ENCODE measurements at regions not wholly inside any gene's neighbourhood (a gene's known extent, or its start where the extent isn't known, plus 50 kb on each side); places are given as distances from the start of the nearest gene placed in this dataset.

DNA sequence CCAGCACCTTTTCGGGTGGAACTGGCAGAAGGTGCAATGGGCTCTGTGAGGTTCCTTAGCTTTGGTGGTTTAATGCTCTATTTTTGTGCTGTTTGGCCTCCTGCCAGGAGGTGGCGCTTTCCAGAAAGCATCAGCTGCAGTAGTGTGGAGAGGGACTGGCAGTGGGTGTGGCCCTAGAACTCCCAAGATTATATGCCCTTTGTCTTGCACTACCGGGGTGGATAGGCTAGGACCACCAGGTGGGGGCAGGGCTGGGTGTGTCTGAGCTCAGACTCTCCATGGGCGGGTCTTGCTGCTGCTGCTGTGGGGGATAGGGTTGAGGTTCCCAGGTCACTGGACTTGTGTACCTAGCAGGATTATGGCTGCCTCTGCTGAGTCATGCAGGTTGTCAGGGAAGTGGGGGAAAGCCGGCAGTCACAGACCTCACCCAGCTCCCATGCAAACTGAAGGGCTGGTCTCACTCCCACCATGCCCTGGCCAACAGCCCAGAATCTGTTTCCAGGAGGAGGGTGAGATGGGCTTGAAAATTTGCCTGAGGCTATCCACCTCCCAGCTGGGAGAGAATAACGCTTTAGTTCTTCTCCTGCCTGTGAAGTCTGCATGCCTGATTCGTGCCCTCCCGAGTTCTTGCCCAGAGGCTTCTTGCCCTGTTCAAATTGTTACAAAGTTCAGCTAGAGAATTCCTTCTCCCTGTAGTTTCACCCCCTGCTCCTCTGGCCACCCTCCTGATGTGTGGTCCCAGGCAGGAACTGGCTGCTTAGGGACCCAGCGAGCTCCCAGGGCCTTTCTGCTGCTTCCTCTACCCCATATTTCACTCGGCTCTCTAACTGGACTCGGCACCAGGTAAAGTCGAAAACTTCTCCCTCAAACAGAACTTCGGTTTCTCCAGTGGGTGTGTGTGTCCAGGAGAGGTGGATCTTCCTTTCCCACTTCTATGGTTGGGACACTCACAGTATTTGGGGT is 76.5 kb upstream of the BTG3 start (continued):
- no peak for TF ChIP-seq KDM5B (IDR thresholded peaks at IDR 0.05; ENCODE audit: insufficient replicate concordance, low read depth, low read length)
- TF ChIP-seq, protein P1, sequence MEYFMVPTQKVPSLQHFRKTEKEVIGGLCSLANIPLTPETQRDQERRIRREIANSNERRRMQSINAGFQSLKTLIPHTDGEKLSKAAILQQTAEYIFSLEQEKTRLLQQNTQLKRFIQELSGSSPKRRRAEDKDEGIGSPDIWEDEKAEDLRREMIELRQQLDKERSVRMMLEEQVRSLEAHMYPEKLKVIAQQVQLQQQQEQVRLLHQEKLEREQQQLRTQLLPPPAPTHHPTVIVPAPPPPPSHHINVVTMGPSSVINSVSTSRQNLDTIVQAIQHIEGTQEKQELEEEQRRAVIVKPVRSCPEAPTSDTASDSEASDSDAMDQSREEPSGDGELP (CRISPR knock-in tag; IDR thresholded peaks at IDR 0.05; ENCODE audit: borderline replicate concordance) = peak; percentile 66
- TF ChIP-seq RBM34 (IDR thresholded peaks at IDR 0.05; ENCODE audit: borderline replicate concordance, insufficient read depth, low read length) = no peak
- no peak for TF ChIP-seq ZNF695 (CRISPR knock-in tag; IDR thresholded peaks at IDR 0.05)
- no peak for TF ChIP-seq ZKSCAN1 (IDR thresholded peaks at IDR 0.05; ENCODE audit: low read depth, low read length)
- no peak for TF ChIP-seq ZNF212 (CRISPR knock-in tag; IDR thresholded peaks at IDR 0.05)
- TF ChIP-seq, protein P2, sequence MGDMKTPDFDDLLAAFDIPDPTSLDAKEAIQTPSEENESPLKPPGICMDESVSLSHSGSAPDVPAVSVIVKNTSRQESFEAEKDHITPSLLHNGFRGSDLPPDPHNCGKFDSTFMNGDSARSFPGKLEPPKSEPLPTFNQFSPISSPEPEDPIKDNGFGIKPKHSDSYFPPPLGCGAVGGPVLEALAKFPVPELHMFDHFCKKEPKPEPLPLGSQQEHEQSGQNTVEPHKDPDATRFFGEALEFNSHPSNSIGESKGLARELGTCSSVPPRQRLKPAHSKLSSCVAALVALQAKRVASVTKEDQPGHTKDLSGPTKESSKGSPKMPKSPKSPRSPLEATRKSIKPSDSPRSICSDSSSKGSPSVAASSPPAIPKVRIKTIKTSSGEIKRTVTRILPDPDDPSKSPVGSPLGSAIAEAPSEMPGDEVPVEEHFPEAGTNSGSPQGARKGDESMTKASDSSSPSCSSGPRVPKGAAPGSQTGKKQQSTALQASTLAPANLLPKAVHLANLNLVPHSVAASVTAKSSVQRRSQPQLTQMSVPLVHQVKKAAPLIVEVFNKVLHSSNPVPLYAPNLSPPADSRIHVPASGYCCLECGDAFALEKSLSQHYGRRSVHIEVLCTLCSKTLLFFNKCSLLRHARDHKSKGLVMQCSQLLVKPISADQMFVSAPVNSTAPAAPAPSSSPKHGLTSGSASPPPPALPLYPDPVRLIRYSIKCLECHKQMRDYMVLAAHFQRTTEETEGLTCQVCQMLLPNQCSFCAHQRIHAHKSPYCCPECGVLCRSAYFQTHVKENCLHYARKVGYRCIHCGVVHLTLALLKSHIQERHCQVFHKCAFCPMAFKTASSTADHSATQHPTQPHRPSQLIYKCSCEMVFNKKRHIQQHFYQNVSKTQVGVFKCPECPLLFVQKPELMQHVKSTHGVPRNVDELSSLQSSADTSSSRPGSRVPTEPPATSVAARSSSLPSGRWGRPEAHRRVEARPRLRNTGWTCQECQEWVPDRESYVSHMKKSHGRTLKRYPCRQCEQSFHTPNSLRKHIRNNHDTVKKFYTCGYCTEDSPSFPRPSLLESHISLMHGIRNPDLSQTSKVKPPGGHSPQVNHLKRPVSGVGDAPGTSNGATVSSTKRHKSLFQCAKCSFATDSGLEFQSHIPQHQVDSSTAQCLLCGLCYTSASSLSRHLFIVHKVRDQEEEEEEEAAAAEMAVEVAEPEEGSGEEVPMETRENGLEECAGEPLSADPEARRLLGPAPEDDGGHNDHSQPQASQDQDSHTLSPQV (IDR thresholded peaks at IDR 0.05) = 0 out of 2 replicates have a peak, but pooled peaks have one; percentile 16
- TF ChIP-seq, protein P3, sequence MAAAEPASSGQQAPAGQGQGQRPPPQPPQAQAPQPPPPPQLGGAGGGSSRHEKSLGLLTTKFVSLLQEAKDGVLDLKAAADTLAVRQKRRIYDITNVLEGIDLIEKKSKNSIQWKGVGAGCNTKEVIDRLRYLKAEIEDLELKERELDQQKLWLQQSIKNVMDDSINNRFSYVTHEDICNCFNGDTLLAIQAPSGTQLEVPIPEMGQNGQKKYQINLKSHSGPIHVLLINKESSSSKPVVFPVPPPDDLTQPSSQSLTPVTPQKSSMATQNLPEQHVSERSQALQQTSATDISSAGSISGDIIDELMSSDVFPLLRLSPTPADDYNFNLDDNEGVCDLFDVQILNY (CRISPR knock-in tag; IDR thresholded peaks at IDR 0.05) = no peak
- 0 out of 2 replicates have a peak, but pooled peaks have one; percentile 31 for TF ChIP-seq ARID1B (IDR thresholded peaks at IDR 0.05)
- TF ChIP-seq, protein P4, sequence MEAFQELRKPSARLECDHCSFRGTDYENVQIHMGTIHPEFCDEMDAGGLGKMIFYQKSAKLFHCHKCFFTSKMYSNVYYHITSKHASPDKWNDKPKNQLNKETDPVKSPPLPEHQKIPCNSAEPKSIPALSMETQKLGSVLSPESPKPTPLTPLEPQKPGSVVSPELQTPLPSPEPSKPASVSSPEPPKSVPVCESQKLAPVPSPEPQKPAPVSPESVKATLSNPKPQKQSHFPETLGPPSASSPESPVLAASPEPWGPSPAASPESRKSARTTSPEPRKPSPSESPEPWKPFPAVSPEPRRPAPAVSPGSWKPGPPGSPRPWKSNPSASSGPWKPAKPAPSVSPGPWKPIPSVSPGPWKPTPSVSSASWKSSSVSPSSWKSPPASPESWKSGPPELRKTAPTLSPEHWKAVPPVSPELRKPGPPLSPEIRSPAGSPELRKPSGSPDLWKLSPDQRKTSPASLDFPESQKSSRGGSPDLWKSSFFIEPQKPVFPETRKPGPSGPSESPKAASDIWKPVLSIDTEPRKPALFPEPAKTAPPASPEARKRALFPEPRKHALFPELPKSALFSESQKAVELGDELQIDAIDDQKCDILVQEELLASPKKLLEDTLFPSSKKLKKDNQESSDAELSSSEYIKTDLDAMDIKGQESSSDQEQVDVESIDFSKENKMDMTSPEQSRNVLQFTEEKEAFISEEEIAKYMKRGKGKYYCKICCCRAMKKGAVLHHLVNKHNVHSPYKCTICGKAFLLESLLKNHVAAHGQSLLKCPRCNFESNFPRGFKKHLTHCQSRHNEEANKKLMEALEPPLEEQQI (IDR thresholded peaks at IDR 0.05) = peak; percentile 87
- TF ChIP-seq FOXM1 (IDR thresholded peaks at IDR 0.05; ENCODE audit: low read depth) = no peak
- no peak for TF ChIP-seq FOXM1 (CRISPR knock-in tag; IDR thresholded peaks at IDR 0.05; ENCODE audit: low read depth)
- no peak for TF ChIP-seq HDGF (IDR thresholded peaks at IDR 0.05)
- no peak for TF ChIP-seq TAF9B (IDR thresholded peaks at IDR 0.05; ENCODE audit: partially characterized antibody)
- TF ChIP-seq ATF7 (IDR thresholded peaks at IDR 0.05) = 0 out of 2 replicates have a peak, but pooled peaks have one; percentile 15
- peak; percentile 88 for TF ChIP-seq MAFG (tag; conservative IDR thresholded peaks at IDR 0.05)
- TF ChIP-seq ZNF316 (IDR thresholded peaks at IDR 0.05) = peak; percentile 57; the same call in 1 of the 2 replicates
- 0 out of 4 replicates have a peak, but pooled peaks of 1 of the 2 experiments have one; percentile 39 for TF ChIP-seq MAZ (CRISPR knock-in tag; conservative IDR thresholded peaks at IDR 0.05 in 1 of 2, IDR thresholded peaks at IDR 0.05 in 1 of 2)
- TF ChIP-seq FOXK1 (CRISPR knock-in tag; IDR thresholded peaks at IDR 0.05; ENCODE audit: borderline replicate concordance) = no peak
